ENCODE measurements at regions not wholly inside any gene's neighbourhood (a gene's known extent, or its start where the extent isn't known, plus 50 kb on each side); places are given as distances from the start of the nearest gene placed in this dataset.

DNA sequence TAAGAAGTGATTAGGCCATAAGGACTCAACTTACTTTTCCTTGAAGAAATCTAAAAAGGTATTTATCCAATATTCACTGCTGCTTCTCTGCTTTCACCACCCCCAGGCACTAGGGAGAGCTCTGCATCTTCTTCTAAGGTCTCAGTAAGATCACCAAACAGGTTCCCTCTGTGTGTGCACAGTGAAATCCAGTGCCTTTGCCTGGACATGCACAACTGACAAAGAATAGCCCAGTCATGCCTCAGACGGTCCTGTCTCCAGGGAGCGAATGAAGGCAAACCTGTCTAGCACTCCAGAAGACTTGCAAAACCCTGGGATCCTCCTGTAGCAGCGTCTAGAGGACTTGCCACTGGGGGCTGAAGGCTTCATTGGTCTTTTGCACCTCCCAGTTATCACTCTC lies 344.5 kb upstream of the LRATD1 start:
- POLR2A ChIA-PET, result no interaction called here
- no peak for DNase-seq
- H3K9me3 ChIP-seq (ENCODE audit: control extremely low read depth in 1 of 5, control insufficient read depth in 4 of 5, insufficient read depth in 2 of 5, low read depth in 1 of 5, low read length in 4 of 5), result no peaks in the 10 kb centered on the region
- no peak overlapping the region for H3K4me3 ChIP-seq (ENCODE audit: control insufficient read depth in 1 of 7, extremely low read depth in 1 of 7, insufficient read depth in 4 of 7, low read depth in 2 of 7, low read length in 6 of 7)
- WGBS (ENCODE audit: insufficient coverage), result 80% methylated on average over 3 of the region's 3 CpGs
- CTCF ChIA-PET, result no interaction called here
- H3K36me3 ChIP-seq (ENCODE audit: control insufficient read depth in 4 of 4, insufficient read depth in 4 of 4, low read length in 3 of 4), result no peaks in the 10 kb centered on the region
- no peaks in the 10 kb centered on the region for H3K4me1 ChIP-seq (ENCODE audit: control extremely low read depth in 1 of 4, control insufficient read depth in 4 of 4, insufficient read depth in 4 of 4, low read length in 3 of 4)
- no peaks in the 10 kb centered on the region for H3K27me3 ChIP-seq (replicated peaks in 2 of 5; ENCODE audit: control insufficient read depth in 4 of 5, insufficient read depth in 5 of 5, low read length in 4 of 5)
- no peak overlapping the region for H3K27ac ChIP-seq (ENCODE audit: insufficient read depth in 1 of 2, low read depth in 1 of 2, low read length in 2 of 2, poor library complexity in 1 of 2, severe bottlenecking in 2 of 2)

DNA sequence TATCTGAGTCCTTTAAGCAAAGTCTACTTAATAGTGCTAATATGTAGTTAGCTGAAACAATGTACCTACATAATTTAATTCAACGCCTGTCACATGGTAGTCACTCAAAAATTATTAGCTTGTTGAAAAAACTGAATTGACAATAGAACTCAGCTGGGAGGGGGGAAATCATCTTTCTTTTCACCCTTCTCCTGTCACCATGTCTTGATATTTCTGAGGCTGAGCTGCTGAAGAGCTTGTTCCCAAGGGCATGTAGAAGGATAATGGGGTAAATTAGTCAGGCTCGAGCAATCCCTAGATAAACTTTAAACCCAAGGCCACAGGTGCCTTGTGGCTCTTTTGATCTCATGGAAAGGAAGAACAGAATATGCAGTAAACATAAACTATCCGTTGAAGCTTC lies 339.6 kb upstream of the LRATD1 start:
- Histone ChIP-seq H3K36me3 (ENCODE audit: control insufficient read depth in 4 of 4, insufficient read depth in 4 of 4, low read length in 3 of 4) (no peaks in the 10 kb centered on the region), H3K27ac (ENCODE audit: insufficient read depth in 1 of 2, low read depth in 1 of 2, low read length in 2 of 2, poor library complexity in 1 of 2, severe bottlenecking in 2 of 2) (no peak overlapping the region), H3K9me3 (ENCODE audit: control extremely low read depth in 1 of 5, control insufficient read depth in 4 of 5, insufficient read depth in 2 of 5, low read depth in 1 of 5, low read length in 4 of 5) (no peaks in the 10 kb centered on the region), H3K4me3 (ENCODE audit: control insufficient read depth in 1 of 7, extremely low read depth in 1 of 7, insufficient read depth in 4 of 7, low read depth in 2 of 7, low read length in 6 of 7) (no peak overlapping the region), H3K4me1 (ENCODE audit: control extremely low read depth in 1 of 4, control insufficient read depth in 4 of 4, insufficient read depth in 4 of 4, low read length in 3 of 4) (no peaks in the 10 kb centered on the region), H3K27me3 (replicated peaks in 2 of 5; ENCODE audit: control insufficient read depth in 4 of 5, insufficient read depth in 5 of 5, low read length in 4 of 5) (no peaks in the 10 kb centered on the region)
- POLR2A ChIA-PET, result no interaction called here
- no peak for DNase-seq
- CTCF ChIA-PET, result no interaction called here
- 100% methylated on average over 2 of the region's 3 CpGs for WGBS (ENCODE audit: insufficient coverage)

DNA sequence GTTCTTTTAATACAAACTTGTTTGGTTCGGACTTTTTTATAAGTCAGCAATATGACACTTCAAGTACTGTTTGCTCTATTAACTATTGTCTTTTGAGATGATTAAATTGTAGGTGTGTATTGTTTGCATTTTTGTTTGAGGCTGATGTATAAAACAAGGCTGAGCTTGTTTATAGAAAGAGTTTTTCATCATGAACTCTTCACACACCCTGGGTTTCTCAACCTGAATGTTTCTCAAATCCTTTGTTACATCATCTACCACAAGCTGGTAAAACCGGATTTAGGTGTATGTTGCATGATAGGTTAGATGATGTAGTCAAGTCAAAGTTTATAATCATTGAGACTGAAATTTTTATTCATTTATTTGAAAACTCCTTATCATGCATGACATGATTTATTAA lies 335.2 kb upstream of the LRATD1 start:
- POLR2A ChIA-PET, result no interaction called here

GRCh38 chr2:14297906-14298305 lies 334.6 kb upstream of the LRATD1 start:
- CTCF ChIA-PET, result no interaction called here
- WGBS (ENCODE audit: insufficient coverage), result no CpG with 5 or more reads among the region's 1 CpG
- Histone ChIP-seq H3K27me3 (replicated peaks in 2 of 5; ENCODE audit: control insufficient read depth in 4 of 5, insufficient read depth in 5 of 5, low read length in 4 of 5) (no peaks in the 10 kb centered on the region), H3K4me3 (ENCODE audit: control insufficient read depth in 1 of 7, extremely low read depth in 1 of 7, insufficient read depth in 4 of 7, low read depth in 2 of 7, low read length in 6 of 7) (no peak overlapping the region), H3K9me3 (ENCODE audit: control extremely low read depth in 1 of 5, control insufficient read depth in 4 of 5, insufficient read depth in 2 of 5, low read depth in 1 of 5, low read length in 4 of 5) (no peaks in the 10 kb centered on the region), H3K4me1 (ENCODE audit: control extremely low read depth in 1 of 4, control insufficient read depth in 4 of 4, insufficient read depth in 4 of 4, low read length in 3 of 4) (no peaks in the 10 kb centered on the region), H3K27ac (ENCODE audit: insufficient read depth in 1 of 2, low read depth in 1 of 2, low read length in 2 of 2, poor library complexity in 1 of 2, severe bottlenecking in 2 of 2) (no peak overlapping the region), H3K36me3 (ENCODE audit: control insufficient read depth in 4 of 4, insufficient read depth in 4 of 4, low read length in 3 of 4) (no peaks in the 10 kb centered on the region)
- no peak for DNase-seq
- POLR2A ChIA-PET, result no interaction called here

More for the DNA sequence above, 335.2 kb upstream of the LRATD1 start:
- CTCF ChIA-PET, result no interaction called here
- Histone ChIP-seq H3K9me3 (ENCODE audit: control extremely low read depth in 1 of 5, control insufficient read depth in 4 of 5, insufficient read depth in 2 of 5, low read depth in 1 of 5, low read length in 4 of 5) (no peaks in the 10 kb centered on the region), H3K27me3 (replicated peaks in 2 of 5; ENCODE audit: control insufficient read depth in 4 of 5, insufficient read depth in 5 of 5, low read length in 4 of 5) (no peaks in the 10 kb centered on the region), H3K27ac (ENCODE audit: insufficient read depth in 1 of 2, low read depth in 1 of 2, low read length in 2 of 2, poor library complexity in 1 of 2, severe bottlenecking in 2 of 2) (no peak overlapping the region), H3K4me1 (ENCODE audit: control extremely low read depth in 1 of 4, control insufficient read depth in 4 of 4, insufficient read depth in 4 of 4, low read length in 3 of 4) (no peaks in the 10 kb centered on the region), H3K36me3 (ENCODE audit: control insufficient read depth in 4 of 4, insufficient read depth in 4 of 4, low read length in 3 of 4) (no peaks in the 10 kb centered on the region), H3K4me3 (ENCODE audit: control insufficient read depth in 1 of 7, extremely low read depth in 1 of 7, insufficient read depth in 4 of 7, low read depth in 2 of 7, low read length in 6 of 7) (no peak overlapping the region)
- no CpG with 5 or more reads among the region's 2 CpGs for WGBS (ENCODE audit: insufficient coverage)
- DNase-seq, result no peak

GRCh38 chr2:14301331-14301730 lies 331.2 kb upstream of the LRATD1 start:
- no CpG with 5 or more reads among the region's 2 CpGs for WGBS (ENCODE audit: insufficient coverage)
- H3K27me3 ChIP-seq (replicated peaks in 2 of 5; ENCODE audit: control insufficient read depth in 4 of 5, insufficient read depth in 5 of 5, low read length in 4 of 5), result no peaks in the 10 kb centered on the region
- ChIA-PET CTCF (no interaction called here), POLR2A (no interaction called here)
- no peak overlapping the region for H3K27ac ChIP-seq (ENCODE audit: insufficient read depth in 1 of 2, low read depth in 1 of 2, low read length in 2 of 2, poor library complexity in 1 of 2, severe bottlenecking in 2 of 2)
- H3K36me3 ChIP-seq (ENCODE audit: control insufficient read depth in 4 of 4, insufficient read depth in 4 of 4, low read length in 3 of 4), result no peaks in the 10 kb centered on the region
- DNase-seq, result no peak
- H3K9me3 ChIP-seq (ENCODE audit: control extremely low read depth in 1 of 5, control insufficient read depth in 4 of 5, insufficient read depth in 2 of 5, low read depth in 1 of 5, low read length in 4 of 5), result no peaks in the 10 kb centered on the region
- H3K4me1 ChIP-seq (ENCODE audit: control extremely low read depth in 1 of 4, control insufficient read depth in 4 of 4, insufficient read depth in 4 of 4, low read length in 3 of 4), result no peaks in the 10 kb centered on the region
- no peak overlapping the region for H3K4me3 ChIP-seq (ENCODE audit: control insufficient read depth in 1 of 7, extremely low read depth in 1 of 7, insufficient read depth in 4 of 7, low read depth in 2 of 7, low read length in 6 of 7)

DNA sequence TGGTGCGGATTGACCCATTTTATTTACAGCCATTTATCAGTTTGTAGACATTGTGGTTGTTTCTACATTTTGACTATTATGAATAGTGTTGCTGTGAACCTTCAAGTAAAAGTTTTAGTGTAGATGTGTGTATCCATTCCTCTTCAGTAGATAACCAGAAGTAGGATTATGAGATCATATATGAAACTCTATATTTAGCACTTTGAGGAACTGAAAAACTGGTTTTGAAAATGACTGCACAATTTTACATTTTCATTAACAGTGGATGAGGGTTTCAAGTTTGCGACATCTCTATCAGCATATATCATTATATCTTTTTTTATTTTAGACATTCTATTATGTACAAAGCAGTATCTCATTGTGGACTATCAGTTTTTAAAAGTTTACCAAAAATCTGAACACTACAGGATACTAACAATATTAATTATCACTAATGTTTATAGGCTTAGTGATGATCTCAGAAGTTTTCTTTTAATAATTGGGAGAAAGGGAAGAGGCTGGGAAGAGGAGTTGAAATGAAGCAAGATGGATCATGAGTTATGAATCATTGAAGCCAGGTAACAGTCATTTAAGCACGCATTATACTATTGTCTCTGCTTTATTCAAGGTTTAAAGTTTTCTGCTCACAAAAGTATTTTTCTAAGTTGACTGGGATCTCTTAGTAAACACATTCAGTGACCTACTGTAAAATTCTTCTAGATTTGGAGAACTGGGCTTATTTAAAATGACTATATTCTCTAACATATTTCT lies 329.0 kb upstream of the LRATD1 start:
- Histone ChIP-seq H3K27ac (ENCODE audit: insufficient read depth in 1 of 2, low read depth in 1 of 2, low read length in 2 of 2, poor library complexity in 1 of 2, severe bottlenecking in 2 of 2) (no peak overlapping the region), H3K4me1 (ENCODE audit: control extremely low read depth in 1 of 4, control insufficient read depth in 4 of 4, insufficient read depth in 4 of 4, low read length in 3 of 4) (no peaks in the 10 kb centered on the region), H3K4me3 (ENCODE audit: control insufficient read depth in 1 of 7, extremely low read depth in 1 of 7, insufficient read depth in 4 of 7, low read depth in 2 of 7, low read length in 6 of 7) (no peak overlapping the region), H3K36me3 (ENCODE audit: control insufficient read depth in 4 of 4, insufficient read depth in 4 of 4, low read length in 3 of 4) (no peaks in the 10 kb centered on the region), H3K9me3 (ENCODE audit: control extremely low read depth in 1 of 5, control insufficient read depth in 4 of 5, insufficient read depth in 2 of 5, low read depth in 1 of 5, low read length in 4 of 5) (no peaks in the 10 kb centered on the region), H3K27me3 (replicated peaks in 2 of 5; ENCODE audit: control insufficient read depth in 4 of 5, insufficient read depth in 5 of 5, low read length in 4 of 5) (no peaks in the 10 kb centered on the region)
- CTCF ChIA-PET, result no interaction called here
- no peak for DNase-seq
- POLR2A ChIA-PET, result no interaction called here
- 100% methylated on average over 1 of the region's 3 CpGs for whole genome bisulfite sequencing (ENCODE audit: insufficient coverage)

GRCh38 chr2:14304326-14304725 lies 328.2 kb upstream of the LRATD1 start:
- Histone ChIP-seq H3K9me3 (ENCODE audit: control extremely low read depth in 1 of 5, control insufficient read depth in 4 of 5, insufficient read depth in 2 of 5, low read depth in 1 of 5, low read length in 4 of 5) (no peaks in the 10 kb centered on the region), H3K36me3 (ENCODE audit: control insufficient read depth in 4 of 4, insufficient read depth in 4 of 4, low read length in 3 of 4) (no peaks in the 10 kb centered on the region), H3K27me3 (replicated peaks in 2 of 5; ENCODE audit: control insufficient read depth in 4 of 5, insufficient read depth in 5 of 5, low read length in 4 of 5) (no peaks in the 10 kb centered on the region), H3K27ac (ENCODE audit: insufficient read depth in 1 of 2, low read depth in 1 of 2, low read length in 2 of 2, poor library complexity in 1 of 2, severe bottlenecking in 2 of 2) (no peak overlapping the region), H3K4me1 (ENCODE audit: control extremely low read depth in 1 of 4, control insufficient read depth in 4 of 4, insufficient read depth in 4 of 4, low read length in 3 of 4) (no peaks in the 10 kb centered on the region), H3K4me3 (ENCODE audit: control insufficient read depth in 1 of 7, extremely low read depth in 1 of 7, insufficient read depth in 4 of 7, low read depth in 2 of 7, low read length in 6 of 7) (no peak overlapping the region)
- DNase-seq, result no peak
- ChIA-PET CTCF (no interaction called here), POLR2A (no interaction called here)

Data from common myeloid progenitor, CD34-positive (primary cell).